Epithelial cell of proximal tubule (primary cell): ENCODE measurements at regions not wholly inside any gene's neighbourhood (a gene's known extent, or its start where the extent isn't known, plus 50 kb on each side); places are given as distances from the start of the nearest gene placed in this dataset.
"Not testable (repeated sequence)": the region's sequence is repeated elsewhere in the genome, so short reads cannot be mapped to it uniquely, and the experiment has no call there.

Source experiments
- DNase-seq: peaks from one replicate; pipeline ENCODE4 v3.0.0-alpha.2; 2011; ENCODE audit warnings: low read depth
- H3K4me3 ChIP-seq: 2 replicates; pipeline ENCODE4 v1.5.1; 2011; ENCODE audit warnings: low read depth, mild to moderate bottlenecking, low read length
- TF ChIP-seq, protein P1 (sequence below): conservative IDR thresholded peaks from 2 replicates; pipeline ENCODE4 v1.5.1; 2012; ENCODE audit warnings: low read depth, mild to moderate bottlenecking, low read length

DNA sequence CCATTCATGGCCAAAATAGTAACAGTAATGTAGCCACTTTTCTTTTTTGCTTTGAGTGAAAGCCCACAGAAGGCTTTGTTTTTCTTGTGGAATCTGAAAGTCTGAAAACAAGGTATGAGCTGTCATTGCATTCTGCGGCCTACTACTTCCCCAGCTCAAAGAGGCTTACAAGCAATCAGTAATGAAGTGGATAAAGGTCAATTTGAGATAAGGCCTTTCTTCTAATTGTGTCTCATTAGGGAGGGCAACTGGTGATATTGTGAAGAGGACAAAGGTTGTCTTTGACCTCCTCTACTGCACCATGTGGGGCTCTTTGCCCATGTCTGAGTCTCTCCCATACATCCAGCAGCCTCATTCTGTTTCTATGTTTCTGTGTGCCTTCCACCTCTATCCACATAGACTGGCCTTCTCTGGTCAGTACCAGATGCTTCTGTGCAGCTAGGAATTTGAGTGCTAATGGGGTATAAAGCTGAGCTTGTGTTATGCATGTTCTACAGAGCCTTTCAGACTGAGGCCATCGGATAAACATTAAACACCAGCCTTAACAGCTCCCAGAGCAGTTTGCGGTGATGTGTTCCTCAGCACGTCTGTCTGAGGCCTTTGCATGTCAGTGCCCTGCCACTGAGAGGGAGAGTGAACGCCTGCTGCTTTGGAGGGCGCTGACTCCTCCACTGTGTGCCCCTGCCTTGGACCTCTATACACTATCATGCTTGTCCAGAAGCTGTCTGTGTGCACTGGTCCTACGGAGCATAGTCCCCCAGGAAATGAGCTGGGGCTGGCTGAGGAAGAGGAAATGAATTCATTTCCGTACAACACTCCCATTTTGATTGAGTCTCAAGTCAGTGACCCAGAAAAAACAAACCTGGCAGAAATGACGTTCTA, 80.2 kb downstream of the SH2D1A start:
- TF ChIP-seq, protein P1, sequence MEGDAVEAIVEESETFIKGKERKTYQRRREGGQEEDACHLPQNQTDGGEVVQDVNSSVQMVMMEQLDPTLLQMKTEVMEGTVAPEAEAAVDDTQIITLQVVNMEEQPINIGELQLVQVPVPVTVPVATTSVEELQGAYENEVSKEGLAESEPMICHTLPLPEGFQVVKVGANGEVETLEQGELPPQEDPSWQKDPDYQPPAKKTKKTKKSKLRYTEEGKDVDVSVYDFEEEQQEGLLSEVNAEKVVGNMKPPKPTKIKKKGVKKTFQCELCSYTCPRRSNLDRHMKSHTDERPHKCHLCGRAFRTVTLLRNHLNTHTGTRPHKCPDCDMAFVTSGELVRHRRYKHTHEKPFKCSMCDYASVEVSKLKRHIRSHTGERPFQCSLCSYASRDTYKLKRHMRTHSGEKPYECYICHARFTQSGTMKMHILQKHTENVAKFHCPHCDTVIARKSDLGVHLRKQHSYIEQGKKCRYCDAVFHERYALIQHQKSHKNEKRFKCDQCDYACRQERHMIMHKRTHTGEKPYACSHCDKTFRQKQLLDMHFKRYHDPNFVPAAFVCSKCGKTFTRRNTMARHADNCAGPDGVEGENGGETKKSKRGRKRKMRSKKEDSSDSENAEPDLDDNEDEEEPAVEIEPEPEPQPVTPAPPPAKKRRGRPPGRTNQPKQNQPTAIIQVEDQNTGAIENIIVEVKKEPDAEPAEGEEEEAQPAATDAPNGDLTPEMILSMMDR = no peak
- no peak overlapping the region for H3K4me3 ChIP-seq
- no peak for DNase-seq

DNA sequence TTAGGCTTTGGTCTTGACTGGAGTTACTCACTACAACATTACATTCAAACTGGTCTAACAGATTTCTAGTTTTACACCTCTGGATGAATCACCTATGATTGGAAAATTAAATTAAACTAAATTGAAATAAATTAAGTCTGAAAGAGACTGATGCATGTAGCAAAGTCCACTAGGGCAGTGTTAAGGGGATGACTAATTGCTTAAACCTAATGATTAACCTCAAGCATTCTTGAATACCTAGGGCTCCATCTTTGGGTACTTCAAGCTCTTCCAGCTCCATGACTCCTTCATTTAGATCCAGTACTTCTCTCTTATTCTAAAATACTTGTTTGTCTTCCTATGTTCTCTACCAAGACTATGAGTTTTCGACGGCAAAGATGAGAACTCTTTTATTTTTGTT, 86.8 kb downstream of the SH2D1A start:
- peak; percentile 61 for DNase-seq
- TF ChIP-seq, protein P1 = no peak
- H3K4me3 ChIP-seq = no peak overlapping the region

DNA sequence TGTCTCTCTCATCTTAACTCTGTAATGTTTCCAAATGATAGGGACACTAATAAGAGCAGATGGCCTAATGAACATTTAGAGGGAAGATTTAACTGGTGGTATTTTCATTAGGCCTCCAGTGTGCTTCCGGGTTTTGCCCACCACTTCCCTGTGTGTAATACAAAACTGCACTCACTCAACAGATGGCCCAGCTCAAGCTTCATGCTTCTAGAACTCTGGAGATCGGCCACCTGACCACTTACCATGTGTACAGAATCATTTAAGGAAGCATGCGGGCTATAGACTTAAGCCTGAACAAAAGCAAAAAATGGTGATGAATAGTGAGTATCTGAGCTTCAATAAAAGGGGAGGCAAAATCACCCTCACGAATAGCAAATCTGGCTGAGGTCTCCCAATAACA, 89.3 kb downstream of the SH2D1A start:
- H3K4me3 ChIP-seq = no peak overlapping the region
- TF ChIP-seq, protein P1 = no peak
- no peak for DNase-seq

DNA sequence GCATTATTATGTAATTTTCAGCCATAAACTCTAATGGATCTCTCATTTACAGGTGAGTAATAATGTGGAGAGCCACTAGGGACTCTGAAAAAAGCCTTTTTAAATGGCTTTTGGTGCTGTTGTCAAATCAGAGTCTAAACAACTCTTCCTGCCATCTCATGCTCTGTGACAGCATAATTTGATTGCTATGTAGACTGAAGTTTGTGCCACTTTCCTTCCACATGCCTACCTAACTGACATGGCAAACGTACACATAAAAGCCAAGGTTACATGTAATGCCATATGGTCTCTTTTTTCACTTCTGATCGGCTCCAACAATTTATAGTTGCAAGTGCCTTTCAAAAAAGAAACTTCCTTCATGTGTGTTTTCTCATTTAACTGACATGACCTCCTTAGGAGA, 94.3 kb downstream of the SH2D1A start:
- TF ChIP-seq, protein P1 = no peak
- no peak overlapping the region for H3K4me3 ChIP-seq
- no peak for DNase-seq

DNA sequence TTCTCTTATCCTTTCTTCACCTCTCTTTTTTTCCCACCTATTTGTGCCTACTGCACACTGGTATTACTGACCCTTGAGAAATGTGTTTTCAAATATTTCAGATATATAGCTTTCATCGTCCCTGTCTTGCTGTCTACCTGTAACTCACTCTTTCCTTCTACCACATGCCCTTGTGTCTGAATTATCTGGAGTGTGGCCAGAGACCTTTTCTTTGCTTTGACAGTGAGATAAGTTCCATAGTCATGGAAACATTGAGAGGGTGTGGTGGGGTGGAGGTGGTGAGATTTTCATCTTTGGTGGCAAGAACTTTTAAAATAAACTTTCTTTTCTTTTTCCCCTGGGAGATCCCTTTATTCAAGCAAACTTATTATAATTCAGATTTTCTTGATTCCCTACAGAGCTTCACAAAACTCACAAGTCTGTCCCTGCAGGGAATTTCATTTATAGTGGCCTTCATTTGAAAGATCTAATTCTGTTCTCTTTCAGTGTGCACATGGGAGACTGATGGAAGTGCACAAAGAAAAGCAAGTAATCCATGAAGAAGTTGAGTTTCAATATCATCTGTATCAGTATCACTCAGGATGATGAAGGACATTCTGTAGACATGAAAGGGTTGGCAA, 95.7 kb downstream of the SH2D1A start:
- TF ChIP-seq, protein P1 = no peak
- H3K4me3 ChIP-seq = no peak overlapping the region
- DNase-seq = no peak

DNA sequence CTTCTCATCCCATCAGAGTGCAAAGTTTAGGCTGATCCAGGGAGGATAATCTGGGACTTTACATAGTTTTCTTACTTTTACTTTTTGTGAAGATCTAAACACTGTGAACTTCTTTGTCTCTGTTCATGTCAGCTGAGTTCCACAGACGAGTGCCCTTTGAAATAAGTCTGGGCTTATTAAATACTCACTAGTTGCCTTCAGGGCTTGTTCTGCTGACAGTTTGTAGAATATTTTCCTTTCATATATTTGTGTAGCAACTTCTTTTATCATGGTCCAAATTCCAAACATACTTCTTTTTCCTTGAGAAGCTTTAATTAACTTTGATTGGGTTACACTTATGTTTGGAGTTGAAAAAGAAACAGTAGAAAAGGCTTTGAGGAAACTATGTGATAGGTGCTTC, 109.6 kb downstream of the SH2D1A start:
- H3K4me3 ChIP-seq = no peak overlapping the region
- no peak for DNase-seq
- TF ChIP-seq, protein P1 = no peak

DNA sequence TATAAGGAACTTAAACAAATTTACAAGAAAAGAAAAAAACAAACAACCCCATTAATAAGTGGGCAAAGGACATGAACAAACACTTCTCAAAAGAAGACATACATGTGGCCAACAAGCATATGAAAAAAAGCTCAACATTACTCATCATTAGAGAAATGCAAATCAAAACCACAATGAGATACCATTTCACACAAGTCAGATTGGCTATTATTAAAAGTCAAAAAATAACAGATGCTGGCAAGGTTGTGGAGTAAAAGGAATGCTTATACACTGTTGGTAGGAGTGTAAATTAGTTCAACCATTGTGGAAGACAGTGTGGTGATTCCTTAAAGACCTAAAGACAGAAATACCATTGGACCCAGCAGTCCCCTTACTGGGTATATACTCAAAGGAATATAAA, 113.5 kb downstream of the SH2D1A start:
- DNase-seq, H3K4me3 ChIP-seq: not testable (repeated sequence)
